ENCODE measurements at regions not wholly inside any gene's neighbourhood (a gene's known extent, or its start where the extent isn't known, plus 50 kb on each side); places are given as distances from the start of the nearest gene placed in this dataset.

DNA sequence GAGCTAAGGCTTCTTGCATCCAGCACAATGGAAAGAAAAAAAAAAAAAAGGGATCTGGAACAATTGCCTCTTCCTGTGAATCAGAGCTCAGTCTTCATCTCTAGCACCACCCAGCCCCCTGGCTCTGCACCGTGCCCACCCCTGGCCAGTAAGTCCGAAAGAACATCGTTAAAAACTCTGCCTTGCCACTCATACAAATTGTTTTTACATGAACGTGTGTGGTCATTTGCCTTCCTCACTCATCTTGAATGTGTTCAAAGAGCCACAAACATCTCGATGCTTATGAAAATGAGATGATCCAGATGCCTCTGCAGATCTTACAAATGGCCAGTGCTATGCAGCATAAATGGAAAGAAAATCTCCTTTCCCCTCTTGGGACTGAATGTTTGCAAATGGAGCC, 400.0 kb upstream of the PPP2R3A start:
- no peak overlapping the region for H2AFZ ChIP-seq
- H3K4me2 ChIP-seq: no peak overlapping the region
- no peak overlapping the region for H3K27ac ChIP-seq
- 54% methylated on average over 5 of the region's 5 CpGs for WGBS (ENCODE audit: low lambda C conversion rate, missing lambda C conversion rate)
- no peaks in the 10 kb centered on the region for H3K27me3 ChIP-seq
- TF ChIP-seq, protein P1, sequence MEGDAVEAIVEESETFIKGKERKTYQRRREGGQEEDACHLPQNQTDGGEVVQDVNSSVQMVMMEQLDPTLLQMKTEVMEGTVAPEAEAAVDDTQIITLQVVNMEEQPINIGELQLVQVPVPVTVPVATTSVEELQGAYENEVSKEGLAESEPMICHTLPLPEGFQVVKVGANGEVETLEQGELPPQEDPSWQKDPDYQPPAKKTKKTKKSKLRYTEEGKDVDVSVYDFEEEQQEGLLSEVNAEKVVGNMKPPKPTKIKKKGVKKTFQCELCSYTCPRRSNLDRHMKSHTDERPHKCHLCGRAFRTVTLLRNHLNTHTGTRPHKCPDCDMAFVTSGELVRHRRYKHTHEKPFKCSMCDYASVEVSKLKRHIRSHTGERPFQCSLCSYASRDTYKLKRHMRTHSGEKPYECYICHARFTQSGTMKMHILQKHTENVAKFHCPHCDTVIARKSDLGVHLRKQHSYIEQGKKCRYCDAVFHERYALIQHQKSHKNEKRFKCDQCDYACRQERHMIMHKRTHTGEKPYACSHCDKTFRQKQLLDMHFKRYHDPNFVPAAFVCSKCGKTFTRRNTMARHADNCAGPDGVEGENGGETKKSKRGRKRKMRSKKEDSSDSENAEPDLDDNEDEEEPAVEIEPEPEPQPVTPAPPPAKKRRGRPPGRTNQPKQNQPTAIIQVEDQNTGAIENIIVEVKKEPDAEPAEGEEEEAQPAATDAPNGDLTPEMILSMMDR (IDR thresholded peaks at IDR 0.05; ENCODE audit: poor library complexity): no peak
- TF ChIP-seq EZH2 (IDR thresholded peaks at IDR 0.05; ENCODE audit: borderline replicate concordance): no peak
- no peak for TF ChIP-seq EZH2phosphoT487 (IDR thresholded peaks at IDR 0.05; ENCODE audit: low read depth, severe bottlenecking, unreplicated experiment)
- DNase-seq (ENCODE audit: low spot score): no peak
- H3K9me2 ChIP-seq (replicated peaks; ENCODE audit: insufficient read depth): no peaks in the 10 kb centered on the region
- no peaks in the 10 kb centered on the region for H4K20me1 ChIP-seq (ENCODE audit: insufficient read depth, poor library complexity, severe bottlenecking)
- no peaks in the 10 kb centered on the region for H3K79me2 ChIP-seq
- no peak overlapping the region for H3K4me3 ChIP-seq
- no peaks in the 10 kb centered on the region for H3K9me3 ChIP-seq (ENCODE audit: low read depth)
- no peaks in the 10 kb centered on the region for H3K36me3 ChIP-seq (replicated peaks; ENCODE audit: insufficient read depth, low read depth)
- no peaks in the 10 kb centered on the region for H3K4me1 ChIP-seq (ENCODE audit: insufficient read depth)

DNA sequence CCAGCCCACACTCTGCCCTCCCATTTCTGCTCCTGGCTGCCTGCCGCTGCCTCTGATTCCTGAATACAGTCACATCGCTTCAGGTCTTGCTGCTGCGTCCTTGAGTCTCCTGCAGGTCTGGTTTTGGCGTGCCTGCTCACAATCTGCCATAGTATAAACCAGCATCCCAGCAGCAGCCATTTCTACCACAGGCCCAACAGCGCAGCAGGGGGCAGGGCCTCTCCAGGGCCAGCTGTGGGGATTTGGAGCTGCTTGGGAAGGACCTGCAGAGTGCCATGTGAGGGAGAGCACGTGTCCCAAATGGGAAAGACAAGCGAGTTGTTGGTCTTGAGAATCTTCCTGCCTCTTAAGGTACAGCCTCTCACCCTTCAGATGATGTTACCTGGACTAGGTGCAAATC, 398.3 kb upstream of the PPP2R3A start:
- no peaks in the 10 kb centered on the region for H3K9me2 ChIP-seq (replicated peaks; ENCODE audit: insufficient read depth)
- 88% methylated on average over 7 of the region's 7 CpGs for WGBS (ENCODE audit: low lambda C conversion rate, missing lambda C conversion rate)
- no peaks in the 10 kb centered on the region for H3K27me3 ChIP-seq
- H3K4me2 ChIP-seq: no peak overlapping the region
- no peaks in the 10 kb centered on the region for H3K36me3 ChIP-seq (replicated peaks; ENCODE audit: insufficient read depth, low read depth)
- H3K79me2 ChIP-seq: no peaks in the 10 kb centered on the region
- no peaks in the 10 kb centered on the region for H3K4me1 ChIP-seq (ENCODE audit: insufficient read depth)
- H2AFZ ChIP-seq: no peak overlapping the region
- DNase-seq (ENCODE audit: low spot score): no peak
- no peak overlapping the region for H3K4me3 ChIP-seq
- no peaks in the 10 kb centered on the region for H4K20me1 ChIP-seq (ENCODE audit: insufficient read depth, poor library complexity, severe bottlenecking)
- H3K27ac ChIP-seq: no peak overlapping the region
- TF ChIP-seq, protein P1 (IDR thresholded peaks at IDR 0.05; ENCODE audit: poor library complexity): no peak
- no peak for TF ChIP-seq EZH2phosphoT487 (IDR thresholded peaks at IDR 0.05; ENCODE audit: low read depth, severe bottlenecking, unreplicated experiment)
- no peak for TF ChIP-seq EZH2 (IDR thresholded peaks at IDR 0.05; ENCODE audit: borderline replicate concordance)
- no peaks in the 10 kb centered on the region for H3K9me3 ChIP-seq (ENCODE audit: low read depth)

DNA sequence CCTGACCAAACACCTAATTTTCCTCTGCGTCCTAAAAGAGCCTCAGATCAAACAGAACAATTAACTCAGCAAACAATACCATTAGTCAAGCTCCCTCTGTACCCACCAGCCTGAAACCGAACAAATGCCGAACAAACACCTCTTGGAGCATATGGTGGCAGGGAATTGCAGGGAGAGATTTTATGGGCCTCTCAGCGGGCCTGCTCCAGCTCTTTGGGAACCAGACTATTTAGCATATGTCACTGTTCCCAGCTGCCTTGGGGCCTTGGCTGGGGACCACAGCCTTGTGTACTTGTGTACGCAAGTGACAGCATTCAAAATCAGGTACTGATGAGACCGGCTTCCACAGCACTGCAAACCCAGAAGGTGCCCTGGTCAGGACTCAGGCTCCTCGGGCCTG, 388.8 kb upstream of the PPP2R3A start:
- Histone ChIP-seq H4K20me1 (ENCODE audit: insufficient read depth, poor library complexity, severe bottlenecking) (no peaks in the 10 kb centered on the region), H3K9me3 (ENCODE audit: low read depth) (no peaks in the 10 kb centered on the region), H3K4me2 (no peak overlapping the region), H3K79me2 (no peaks in the 10 kb centered on the region), H3K4me1 (ENCODE audit: insufficient read depth) (no peaks in the 10 kb centered on the region), H2AFZ (no peak overlapping the region), H3K4me3 (no peak overlapping the region), H3K9me2 (replicated peaks; ENCODE audit: insufficient read depth) (no peaks in the 10 kb centered on the region), H3K27ac (no peak overlapping the region), H3K36me3 (replicated peaks; ENCODE audit: insufficient read depth, low read depth) (no peaks in the 10 kb centered on the region), H3K27me3 (no peaks in the 10 kb centered on the region)
- 54% methylated on average over 7 of the region's 7 CpGs for WGBS (ENCODE audit: low lambda C conversion rate, missing lambda C conversion rate)
- no peak for DNase-seq (ENCODE audit: low spot score)
- TF ChIP-seq, protein P1 (IDR thresholded peaks at IDR 0.05; ENCODE audit: poor library complexity): no peak
- TF ChIP-seq EZH2 (IDR thresholded peaks at IDR 0.05; ENCODE audit: borderline replicate concordance): no peak

DNA sequence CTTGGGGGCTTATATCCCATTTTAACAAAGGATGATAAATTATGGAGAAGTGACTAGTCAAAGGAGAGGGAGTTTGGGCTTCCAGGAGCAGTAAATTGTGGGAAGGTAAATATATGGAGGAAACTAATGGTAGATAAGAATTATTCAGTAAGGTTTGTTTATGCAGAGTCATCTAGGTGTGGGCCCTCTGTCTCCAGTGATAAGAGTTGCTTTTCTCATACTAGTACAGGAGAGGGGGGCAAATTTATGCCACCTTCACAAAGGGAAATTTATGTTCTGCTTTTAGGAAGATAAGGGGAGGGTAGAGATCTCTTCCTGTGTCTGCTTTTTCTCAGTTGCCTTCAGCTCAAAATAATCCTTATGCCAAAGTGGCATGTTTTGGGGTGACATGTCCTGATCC, 383.7 kb upstream of the PPP2R3A start:
- H3K27ac ChIP-seq: no peak overlapping the region

More for the DNA sequence above, 383.7 kb upstream of the PPP2R3A start:
- no peaks in the 10 kb centered on the region for H3K9me3 ChIP-seq (ENCODE audit: low read depth)
- no peaks in the 10 kb centered on the region for H3K4me1 ChIP-seq (ENCODE audit: insufficient read depth)
- no peak for DNase-seq (ENCODE audit: low spot score)
- H3K36me3 ChIP-seq (replicated peaks; ENCODE audit: insufficient read depth, low read depth): no peaks in the 10 kb centered on the region
- no peaks in the 10 kb centered on the region for H3K9me2 ChIP-seq (replicated peaks; ENCODE audit: insufficient read depth)
- no peaks in the 10 kb centered on the region for H3K27me3 ChIP-seq
- no peak overlapping the region for H3K4me2 ChIP-seq
- TF ChIP-seq EZH2phosphoT487 (IDR thresholded peaks at IDR 0.05; ENCODE audit: low read depth, severe bottlenecking, unreplicated experiment) (no peak), EZH2 (IDR thresholded peaks at IDR 0.05; ENCODE audit: borderline replicate concordance) (no peak)
- TF ChIP-seq, protein P1 (IDR thresholded peaks at IDR 0.05; ENCODE audit: poor library complexity): no peak
- no peaks in the 10 kb centered on the region for H3K79me2 ChIP-seq
- no peak overlapping the region for H3K4me3 ChIP-seq
- H4K20me1 ChIP-seq (ENCODE audit: insufficient read depth, poor library complexity, severe bottlenecking): no peaks in the 10 kb centered on the region
- H2AFZ ChIP-seq: no peak overlapping the region
